ENCODE measurements at regions not wholly inside any gene's neighbourhood (a gene's known extent, or its start where the extent isn't known, plus 50 kb on each side); places are given as distances from the start of the nearest gene placed in this dataset.

- intact Hi-C loops (cut with micrococcal nuclease; ENCODE audit: unreplicated experiment) (no loop called here), in situ Hi-C loops (cut with MboI) (no loop called here)
- Histone ChIP-seq H3K9me3 (replicated peaks; ENCODE audit: control insufficient read depth, insufficient read depth, low read length) (no peaks in the 10 kb centered on the region; the same call in 2 of the 3 replicates), H3K4me3 (no peak overlapping the region), H2AFZ (ENCODE audit: control insufficient read depth, low read depth, low read length) (no peak overlapping the region), H3K27me3 (replicated peaks in 1 of 2; ENCODE audit: control insufficient read depth in 2 of 2, insufficient read depth in 2 of 2, low read length in 1 of 2) (no peaks in the 10 kb centered on the region), H3K27ac (ENCODE audit: control insufficient read depth, insufficient read depth) (no peak overlapping the region), H3K4me2 (ENCODE audit: control insufficient read depth, insufficient read depth) (no peak overlapping the region), H3K4me1 (ENCODE audit: control insufficient read depth, insufficient read depth, low read length) (no peaks in the 10 kb centered on the region), H3K9ac (ENCODE audit: control insufficient read depth, insufficient read depth, low read length) (no peak overlapping the region), H3K36me3 (ENCODE audit: control insufficient read depth in 2 of 2, insufficient read depth in 2 of 2, low read length in 1 of 2) (no peaks in the 10 kb centered on the region), H4K20me1 (ENCODE audit: control insufficient read depth, insufficient read depth) (no peaks in the 10 kb centered on the region), H3K79me2 (ENCODE audit: control insufficient read depth, insufficient read depth, low read length) (no peaks in the 10 kb centered on the region)
- SMC1A ChIA-PET (ENCODE audit: uncharacterized antibody, unreplicated experiment): no interaction called here
- RAD21 ChIA-PET (ENCODE audit: unreplicated experiment): no interaction called here
- ATAC-seq (no peak), DNase-seq (ENCODE audit: low read depth, low spot score) (no peak), FAIRE-seq (no peak)
- BruUV-seq (replicated peaks): no TSS peak
- no peak for TF ChIP-seq GATAD2B (conservative IDR thresholded peaks at IDR 0.05; ENCODE audit: low read depth)
- no peak for TF ChIP-seq SKIL (IDR thresholded peaks at IDR 0.05; ENCODE audit: low read depth, poor library complexity, severe bottlenecking)
- TF ChIP-seq HDAC2 (IDR thresholded peaks at IDR 0.05): no peak
- TF ChIP-seq SMARCA5 (IDR thresholded peaks at IDR 0.05): no peak
- no peak for TF ChIP-seq HDAC6 (IDR thresholded peaks at IDR 0.05; ENCODE audit: unreplicated experiment)
- no peak for TF ChIP-seq ZNF687 (IDR thresholded peaks at IDR 0.05)
- no peak for TF ChIP-seq PAX5 (IDR thresholded peaks at IDR 0.05; ENCODE audit: borderline replicate concordance, low read depth, low read length)
- no peak for TF ChIP-seq RBBP5 (conservative IDR thresholded peaks at IDR 0.05)
- no peak for TF ChIP-seq IKZF2 (IDR thresholded peaks at IDR 0.05)
- no peak for TF ChIP-seq BHLHE40 (IDR thresholded peaks at IDR 0.05; ENCODE audit: borderline replicate concordance in 1 of 2, low read depth in 2 of 2, low read length in 1 of 2)
- CTCF ChIA-PET: interaction anchor here (0.6 kb wide), 1 partner anchor 788 kb away, joined by 3 read pairs; no protein-coding TSS in a partner anchor
- POLR2A ChIA-PET: no interaction called here
- 36% methylated on average over 7 of the region's 7 CpGs for WGBS (ENCODE audit: insufficient coverage, insufficient replicate concordance, low lambda C conversion rate, missing lambda C conversion rate)
Measured at GRCh38 chr5:3511934-3512333, 83.7 kb upstream of the IRX1 start.
